ENCODE measurements at regions not wholly inside any gene's neighbourhood (a gene's known extent, or its start where the extent isn't known, plus 50 kb on each side); places are given as distances from the start of the nearest gene placed in this dataset.

- CTCF ChIA-PET = interaction anchor here (1.4 kb wide), 1 partner anchor 189 kb away, joined by 4 read pairs; no protein-coding TSS in a partner anchor
- H4K20me1 ChIP-seq (ENCODE audit: insufficient read depth) = no peaks in the 10 kb centered on the region
- H3K36me3 ChIP-seq (replicated peaks in 1 of 2; ENCODE audit: control insufficient read depth in 1 of 2, insufficient read depth in 2 of 2, low read length in 1 of 2) = no peaks in the 10 kb centered on the region
- POLR2A ChIA-PET = no interaction called here
- H3K9ac ChIP-seq = no peak overlapping the region
- DNase-seq = no peak
- no peaks in the 10 kb centered on the region for H3K9me2 ChIP-seq
- no peaks in the 10 kb centered on the region for H3K79me2 ChIP-seq (ENCODE audit: insufficient read depth)
- TF ChIP-seq NFIC (IDR thresholded peaks at IDR 0.05; ENCODE audit: borderline replicate concordance) (no peak), GABPA (IDR thresholded peaks at IDR 0.05; ENCODE audit: low read depth) (no peak)
- TF ChIP-seq, protein P1, sequence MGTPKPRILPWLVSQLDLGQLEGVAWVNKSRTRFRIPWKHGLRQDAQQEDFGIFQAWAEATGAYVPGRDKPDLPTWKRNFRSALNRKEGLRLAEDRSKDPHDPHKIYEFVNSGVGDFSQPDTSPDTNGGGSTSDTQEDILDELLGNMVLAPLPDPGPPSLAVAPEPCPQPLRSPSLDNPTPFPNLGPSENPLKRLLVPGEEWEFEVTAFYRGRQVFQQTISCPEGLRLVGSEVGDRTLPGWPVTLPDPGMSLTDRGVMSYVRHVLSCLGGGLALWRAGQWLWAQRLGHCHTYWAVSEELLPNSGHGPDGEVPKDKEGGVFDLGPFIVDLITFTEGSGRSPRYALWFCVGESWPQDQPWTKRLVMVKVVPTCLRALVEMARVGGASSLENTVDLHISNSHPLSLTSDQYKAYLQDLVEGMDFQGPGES (IDR thresholded peaks at IDR 0.05; ENCODE audit: low read depth, low read length) = no peak
- no peaks in the 10 kb centered on the region for H3F3A ChIP-seq (replicated peaks; ENCODE audit: insufficient read depth)
- no peak overlapping the region for H3K27ac ChIP-seq (ENCODE audit: low read depth in 2 of 2, low read length in 1 of 2)
- 32% methylated on average over 4 of the region's 4 CpGs for WGBS (ENCODE audit: low lambda C conversion rate)
- no peak overlapping the region for H3K4me2 ChIP-seq
- H3K9me3 ChIP-seq = no peaks in the 10 kb centered on the region
- H3K4me3 ChIP-seq (ENCODE audit: low read depth in 2 of 2, low read length in 1 of 2) = no peak overlapping the region
- H3K4me1 ChIP-seq (ENCODE audit: control insufficient read depth in 1 of 2, insufficient read depth in 2 of 2, low read depth in 1 of 2, low read length in 1 of 2) = no peaks in the 10 kb centered on the region
- no peak overlapping the region for H2AFZ ChIP-seq (ENCODE audit: low read depth)
- H3K27me3 ChIP-seq (ENCODE audit: insufficient read depth) = no peaks in the 10 kb centered on the region
Observed at GRCh38 chr1:37134599-37134998, 100.3 kb upstream of the GRIK3 start.

GRCh38 chr1:37135032-37135431, 100.7 kb upstream of the GRIK3 start:
- H3K9me3 ChIP-seq = no peaks in the 10 kb centered on the region
- no peak overlapping the region for H3K27ac ChIP-seq (ENCODE audit: low read depth in 2 of 2, low read length in 1 of 2)
- no peaks in the 10 kb centered on the region for H3K36me3 ChIP-seq (replicated peaks in 1 of 2; ENCODE audit: control insufficient read depth in 1 of 2, insufficient read depth in 2 of 2, low read length in 1 of 2)
- H3K9me2 ChIP-seq = no peaks in the 10 kb centered on the region
- H3K79me2 ChIP-seq (ENCODE audit: insufficient read depth) = no peaks in the 10 kb centered on the region
- no peaks in the 10 kb centered on the region for H3K27me3 ChIP-seq (ENCODE audit: insufficient read depth)
- H4K20me1 ChIP-seq (ENCODE audit: insufficient read depth) = no peaks in the 10 kb centered on the region
- no peak overlapping the region for H3K4me2 ChIP-seq
- POLR2A ChIA-PET = no interaction called here
- H3K9ac ChIP-seq = no peak overlapping the region
- H3K4me3 ChIP-seq (ENCODE audit: low read depth in 2 of 2, low read length in 1 of 2) = no peak overlapping the region
- H3K4me1 ChIP-seq (ENCODE audit: control insufficient read depth in 1 of 2, insufficient read depth in 2 of 2, low read depth in 1 of 2, low read length in 1 of 2) = no peaks in the 10 kb centered on the region
- H2AFZ ChIP-seq (ENCODE audit: low read depth) = no peak overlapping the region
- H3F3A ChIP-seq (replicated peaks; ENCODE audit: insufficient read depth) = no peaks in the 10 kb centered on the region
- 33% methylated on average over 8 of the region's 8 CpGs for WGBS (ENCODE audit: low lambda C conversion rate)
- no peak for DNase-seq
- CTCF ChIA-PET = interaction anchor here (1.4 kb wide), 1 partner anchor 189 kb away, joined by 4 read pairs; no protein-coding TSS in a partner anchor
- no peak for TF ChIP-seq USF2 (IDR thresholded peaks at IDR 0.05; ENCODE audit: borderline replicate concordance, low read depth, low read length)
- TF ChIP-seq, protein P2, sequence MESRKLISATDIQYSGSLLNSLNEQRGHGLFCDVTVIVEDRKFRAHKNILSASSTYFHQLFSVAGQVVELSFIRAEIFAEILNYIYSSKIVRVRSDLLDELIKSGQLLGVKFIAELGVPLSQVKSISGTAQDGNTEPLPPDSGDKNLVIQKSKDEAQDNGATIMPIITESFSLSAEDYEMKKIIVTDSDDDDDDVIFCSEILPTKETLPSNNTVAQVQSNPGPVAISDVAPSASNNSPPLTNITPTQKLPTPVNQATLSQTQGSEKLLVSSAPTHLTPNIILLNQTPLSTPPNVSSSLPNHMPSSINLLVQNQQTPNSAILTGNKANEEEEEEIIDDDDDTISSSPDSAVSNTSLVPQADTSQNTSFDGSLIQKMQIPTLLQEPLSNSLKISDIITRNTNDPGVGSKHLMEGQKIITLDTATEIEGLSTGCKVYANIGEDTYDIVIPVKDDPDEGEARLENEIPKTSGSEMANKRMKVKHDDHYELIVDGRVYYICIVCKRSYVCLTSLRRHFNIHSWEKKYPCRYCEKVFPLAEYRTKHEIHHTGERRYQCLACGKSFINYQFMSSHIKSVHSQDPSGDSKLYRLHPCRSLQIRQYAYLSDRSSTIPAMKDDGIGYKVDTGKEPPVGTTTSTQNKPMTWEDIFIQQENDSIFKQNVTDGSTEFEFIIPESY (IDR thresholded peaks at IDR 0.05; ENCODE audit: borderline replicate concordance, low read depth) = no peak
- no peak for TF ChIP-seq NFIC (IDR thresholded peaks at IDR 0.05; ENCODE audit: borderline replicate concordance)
- no peak for TF ChIP-seq YY1 (IDR thresholded peaks at IDR 0.05; ENCODE audit: low read depth)
- TF ChIP-seq SIN3A (IDR thresholded peaks at IDR 0.05; ENCODE audit: borderline replicate concordance, low read depth, low read length) = no peak
- no peak for TF ChIP-seq CHD2 (IDR thresholded peaks at IDR 0.05; ENCODE audit: low read length, partially characterized antibody)
- TF ChIP-seq TAF1 (IDR thresholded peaks at IDR 0.05; ENCODE audit: borderline replicate concordance, low read depth, low read length) = no peak
- TF ChIP-seq NRF1 (IDR thresholded peaks at IDR 0.05; ENCODE audit: low read depth, low read length) = no peak
- TF ChIP-seq EZH2phosphoT487 (IDR thresholded peaks at IDR 0.05; ENCODE audit: borderline replicate concordance, low read depth) = no peak
- TF ChIP-seq GABPA (IDR thresholded peaks at IDR 0.05; ENCODE audit: low read depth) = no peak
- TF ChIP-seq RFX5 (IDR thresholded peaks at IDR 0.05; ENCODE audit: low read length) = no peak
- TF ChIP-seq GATA2 (CRISPR knock-in tag; IDR thresholded peaks at IDR 0.05) = no peak
- TF ChIP-seq, protein P3, sequence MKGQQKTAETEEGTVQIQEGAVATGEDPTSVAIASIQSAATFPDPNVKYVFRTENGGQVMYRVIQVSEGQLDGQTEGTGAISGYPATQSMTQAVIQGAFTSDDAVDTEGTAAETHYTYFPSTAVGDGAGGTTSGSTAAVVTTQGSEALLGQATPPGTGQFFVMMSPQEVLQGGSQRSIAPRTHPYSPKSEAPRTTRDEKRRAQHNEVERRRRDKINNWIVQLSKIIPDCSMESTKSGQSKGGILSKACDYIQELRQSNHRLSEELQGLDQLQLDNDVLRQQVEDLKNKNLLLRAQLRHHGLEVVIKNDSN (IDR thresholded peaks at IDR 0.05; ENCODE audit: borderline replicate concordance, low read depth) = no peak
- no peak for TF ChIP-seq RAD21 (IDR thresholded peaks at IDR 0.05; ENCODE audit: low read length)
- TF ChIP-seq TEAD4 (IDR thresholded peaks at IDR 0.05; ENCODE audit: borderline replicate concordance, insufficient read depth) = no peak
- TF ChIP-seq CTCF (IDR thresholded peaks at IDR 0.05) = no peak
- no peak for TF ChIP-seq TCF12 (IDR thresholded peaks at IDR 0.05)
- TF ChIP-seq JUND (IDR thresholded peaks at IDR 0.05) = no peak
- TF ChIP-seq, protein P1 (IDR thresholded peaks at IDR 0.05; ENCODE audit: low read depth, low read length) = no peak
- TF ChIP-seq RCOR1 (IDR thresholded peaks at IDR 0.05; ENCODE audit: low read length) = no peak

Measured in SK-N-SH (cell line).